ENCODE measurements at regions not wholly inside any gene's neighbourhood (a gene's known extent, or its start where the extent isn't known, plus 50 kb on each side); places are given as distances from the start of the nearest gene placed in this dataset.

DNA sequence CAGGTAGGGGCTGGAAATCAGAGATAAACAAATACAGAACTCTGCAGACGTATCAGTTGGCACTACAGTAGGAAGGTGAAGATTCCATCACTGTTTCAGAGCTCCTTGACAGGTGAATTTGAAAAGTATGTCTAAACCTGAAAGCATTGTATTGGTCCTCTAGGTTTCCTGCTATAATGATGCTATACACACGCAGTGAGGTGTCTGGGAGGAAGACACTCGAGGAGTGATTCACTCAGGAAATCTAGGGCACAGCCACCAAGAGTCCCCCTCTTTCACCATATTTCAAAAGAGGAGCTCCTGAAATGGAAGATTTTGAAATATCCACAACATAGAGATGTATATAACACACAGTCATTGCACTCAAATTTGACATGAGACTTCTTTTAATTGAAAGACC is 331.0 kb upstream of the DACH1 start:
- Histone ChIP-seq H3K4me3 (no peak overlapping the region), H4K20me1 (ENCODE audit: low read depth) (no peaks in the 10 kb centered on the region), H3K36me3 (no peaks in the 10 kb centered on the region), H3K9ac (no peak overlapping the region), H3K79me2 (ENCODE audit: low read depth) (no peaks in the 10 kb centered on the region), H3K4me1 (no peaks in the 10 kb centered on the region), H2AFZ (replicated peaks) (no peak overlapping the region), H3K4me2 (no peak overlapping the region), H3K9me3 (ENCODE audit: low read depth) (no peaks in the 10 kb centered on the region), H3K27ac (no peak overlapping the region), H3K27me3 (no peaks in the 10 kb centered on the region), H3F3A (ENCODE audit: low read depth) (no peaks in the 10 kb centered on the region)
- TF ChIP-seq, protein P1, sequence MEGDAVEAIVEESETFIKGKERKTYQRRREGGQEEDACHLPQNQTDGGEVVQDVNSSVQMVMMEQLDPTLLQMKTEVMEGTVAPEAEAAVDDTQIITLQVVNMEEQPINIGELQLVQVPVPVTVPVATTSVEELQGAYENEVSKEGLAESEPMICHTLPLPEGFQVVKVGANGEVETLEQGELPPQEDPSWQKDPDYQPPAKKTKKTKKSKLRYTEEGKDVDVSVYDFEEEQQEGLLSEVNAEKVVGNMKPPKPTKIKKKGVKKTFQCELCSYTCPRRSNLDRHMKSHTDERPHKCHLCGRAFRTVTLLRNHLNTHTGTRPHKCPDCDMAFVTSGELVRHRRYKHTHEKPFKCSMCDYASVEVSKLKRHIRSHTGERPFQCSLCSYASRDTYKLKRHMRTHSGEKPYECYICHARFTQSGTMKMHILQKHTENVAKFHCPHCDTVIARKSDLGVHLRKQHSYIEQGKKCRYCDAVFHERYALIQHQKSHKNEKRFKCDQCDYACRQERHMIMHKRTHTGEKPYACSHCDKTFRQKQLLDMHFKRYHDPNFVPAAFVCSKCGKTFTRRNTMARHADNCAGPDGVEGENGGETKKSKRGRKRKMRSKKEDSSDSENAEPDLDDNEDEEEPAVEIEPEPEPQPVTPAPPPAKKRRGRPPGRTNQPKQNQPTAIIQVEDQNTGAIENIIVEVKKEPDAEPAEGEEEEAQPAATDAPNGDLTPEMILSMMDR (IDR thresholded peaks at IDR 0.05), result no peak
- TF ChIP-seq EZH2 (IDR thresholded peaks at IDR 0.05) (no peak), EZH2phosphoT487 (IDR thresholded peaks at IDR 0.05) (no peak)
- H3K27ac Mint-ChIP-seq, result no peak overlapping the region
- H3K9me3 Mint-ChIP-seq, result no peaks in the 10 kb centered on the region
- no peaks in the 10 kb centered on the region for H3K36me3 Mint-ChIP-seq
- peaks cover 10% of the 10 kb centered on the region for H3K4me1 Mint-ChIP-seq
- DNase-seq (ENCODE audit: low spot score), result no peak
- no peaks in the 10 kb centered on the region for H3K27me3 Mint-ChIP-seq (ENCODE audit: insufficient read depth, low read depth)
- no peak overlapping the region for H3K4me3 Mint-ChIP-seq

DNA sequence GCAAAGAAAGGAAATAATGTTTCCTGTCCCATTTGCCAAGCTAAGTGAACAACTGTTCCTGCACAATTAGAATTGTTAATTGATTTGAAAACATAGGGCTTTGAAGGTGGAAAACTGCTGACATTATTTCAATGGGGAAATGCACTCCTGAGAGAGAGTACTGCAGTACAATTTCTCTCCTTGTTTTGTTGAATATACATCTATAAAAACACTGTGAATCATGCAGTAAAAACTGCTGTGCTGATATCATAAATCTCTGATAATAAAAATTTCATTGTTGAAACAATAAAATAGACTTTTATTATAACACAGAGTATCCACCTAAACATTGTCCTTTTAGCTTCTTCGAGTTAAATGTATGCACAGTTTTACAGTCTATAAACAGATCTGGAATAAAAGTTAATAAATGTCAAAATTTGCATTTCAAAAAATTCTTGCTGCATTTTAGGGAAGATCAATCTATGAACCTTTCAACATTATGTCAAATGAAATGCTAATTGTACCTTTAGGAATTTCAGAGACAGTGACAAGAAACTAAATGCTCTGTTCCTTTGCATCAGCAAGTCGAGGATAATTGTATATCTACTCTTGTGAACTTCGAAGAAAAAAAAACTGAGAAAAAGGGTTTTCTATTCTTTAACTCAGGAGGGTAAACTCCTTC is 328.2 kb upstream of the DACH1 start:
- Histone ChIP-seq H3K4me3 (no peak overlapping the region), H3K9me3 (ENCODE audit: low read depth) (no peaks in the 10 kb centered on the region), H3K9ac (no peak overlapping the region), H3K4me2 (no peak overlapping the region), H2AFZ (replicated peaks) (peak overlapping the region; percentile 80), H3K79me2 (ENCODE audit: low read depth) (no peaks in the 10 kb centered on the region), H3K27me3 (no peaks in the 10 kb centered on the region), H3K4me1 (no peaks in the 10 kb centered on the region), H3F3A (ENCODE audit: low read depth) (no peaks in the 10 kb centered on the region), H3K27ac (no peak overlapping the region), H3K36me3 (no peaks in the 10 kb centered on the region), H4K20me1 (ENCODE audit: low read depth) (no peaks in the 10 kb centered on the region)
- no peaks in the 10 kb centered on the region for H3K27me3 Mint-ChIP-seq (ENCODE audit: insufficient read depth, low read depth)
- TF ChIP-seq EZH2 (IDR thresholded peaks at IDR 0.05) (no peak), EZH2phosphoT487 (IDR thresholded peaks at IDR 0.05) (no peak)
- TF ChIP-seq, protein P1 (IDR thresholded peaks at IDR 0.05), result no peak
- peaks cover 10% of the 10 kb centered on the region for H3K4me1 Mint-ChIP-seq
- no peaks in the 10 kb centered on the region for H3K36me3 Mint-ChIP-seq
- H3K4me3 Mint-ChIP-seq, result no peak overlapping the region
- no peak for DNase-seq (ENCODE audit: low spot score)
- no peaks in the 10 kb centered on the region for H3K9me3 Mint-ChIP-seq
- no peak overlapping the region for H3K27ac Mint-ChIP-seq

- Histone ChIP-seq H2AFZ (replicated peaks) (peak overlapping the region; percentile 80), H3K9ac (no peak overlapping the region), H3K36me3 (no peaks in the 10 kb centered on the region), H3K79me2 (ENCODE audit: low read depth) (no peaks in the 10 kb centered on the region), H3K27me3 (no peaks in the 10 kb centered on the region), H3K4me2 (no peak overlapping the region), H3K4me1 (no peaks in the 10 kb centered on the region), H3K4me3 (no peak overlapping the region), H4K20me1 (ENCODE audit: low read depth) (no peaks in the 10 kb centered on the region), H3K27ac (no peak overlapping the region), H3F3A (ENCODE audit: low read depth) (no peaks in the 10 kb centered on the region), H3K9me3 (ENCODE audit: low read depth) (no peaks in the 10 kb centered on the region)
- no peak for DNase-seq (ENCODE audit: low spot score)
- H3K27me3 Mint-ChIP-seq (ENCODE audit: insufficient read depth, low read depth), result no peaks in the 10 kb centered on the region
- TF ChIP-seq EZH2 (IDR thresholded peaks at IDR 0.05) (no peak), EZH2phosphoT487 (IDR thresholded peaks at IDR 0.05) (no peak)
- TF ChIP-seq, protein P1 (IDR thresholded peaks at IDR 0.05), result no peak
- no peaks in the 10 kb centered on the region for H3K9me3 Mint-ChIP-seq
- no peak overlapping the region for H3K4me3 Mint-ChIP-seq
- no peak overlapping the region for H3K27ac Mint-ChIP-seq
- H3K4me1 Mint-ChIP-seq, result peaks cover 7% of the 10 kb centered on the region
- no peaks in the 10 kb centered on the region for H3K36me3 Mint-ChIP-seq
These were observed 327.5 kb upstream of the DACH1 start for GRCh38 chr13:72194523-72194922.
